HG03064 (cell line): ENCODE measurements at regions not wholly inside any gene's neighbourhood (a gene's known extent, or its start where the extent isn't known, plus 50 kb on each side); places are given as distances from the start of the nearest gene placed in this dataset.
"Not testable (repeated sequence)": the region's sequence is repeated elsewhere in the genome, so short reads cannot be mapped to it uniquely, and the experiment has no call there.

Experiments
- ATAC-seq: cut with Tn5 transposase; IDR thresholded peaks from one replicate; pipeline ENCODE4 v1.9.1; 2021; ENCODE audit warnings: low read depth; ENCODE audit not compliant: unreplicated experiment

- not testable (repeated sequence) for ATAC-seq
These were observed 118.0 kb downstream of the ATP6V0E2 start for GRCh38 chr7:149991652-149992302.

- ATAC-seq: not testable (repeated sequence)
These were observed 118.6 kb downstream of the ATP6V0E2 start for GRCh38 chr7:149992366-149992765.

GRCh38 chr7:149995369-149996026 lies 121.7 kb downstream of the ATP6V0E2 start:
- not testable (repeated sequence) for ATAC-seq

- not testable (repeated sequence) for ATAC-seq
These were observed 127.2 kb downstream of the ATP6V0E2 start for GRCh38 chr7:150000780-150001599.

- ATAC-seq: no peak
These were observed 129.6 kb downstream of the ATP6V0E2 start for GRCh38 chr7:150003304-150003810.

- ATAC-seq: not testable (repeated sequence)
These were observed 130.2 kb downstream of the ATP6V0E2 start for GRCh38 chr7:150003973-150004372.

GRCh38 chr7:150004843-150005242 lies 131.1 kb downstream of the ATP6V0E2 start:
- not testable (repeated sequence) for ATAC-seq

- ATAC-seq: not testable (repeated sequence)
These were observed 136.0 kb downstream of the ATP6V0E2 start for GRCh38 chr7:150009620-150010303.

GRCh38 chr7:150016651-150017189 lies 143.0 kb downstream of the ATP6V0E2 start:
- not testable (repeated sequence) for ATAC-seq

GRCh38 chr7:150020210-150020609 lies 146.4 kb downstream of the ATP6V0E2 start:
- ATAC-seq: not testable (repeated sequence)

GRCh38 chr7:150024550-150025490 lies 151.1 kb downstream of the ATP6V0E2 start:
- not testable (repeated sequence) for ATAC-seq

GRCh38 chr7:150025802-150026201 lies 152.0 kb downstream of the ATP6V0E2 start:
- not testable (repeated sequence) for ATAC-seq

GRCh38 chr7:150028344-150029012 lies 154.7 kb downstream of the ATP6V0E2 start:
- ATAC-seq: not testable (repeated sequence)

- ATAC-seq: not testable (repeated sequence)
These were observed 155.2 kb downstream of the ATP6V0E2 start for GRCh38 chr7:150029013-150029389.

- not testable (repeated sequence) for ATAC-seq
These were observed 158.0 kb downstream of the ATP6V0E2 start for GRCh38 chr7:150031733-150032132.

GRCh38 chr7:150033711-150034110 lies 159.9 kb downstream of the ATP6V0E2 start:
- not testable (repeated sequence) for ATAC-seq

GRCh38 chr7:150035769-150036168 lies 162.0 kb downstream of the ATP6V0E2 start:
- not testable (repeated sequence) for ATAC-seq

- ATAC-seq: not testable (repeated sequence)
These were observed 165.3 kb downstream of the ATP6V0E2 start for GRCh38 chr7:150039061-150039460.
